HCT116 (cell line): ENCODE measurements at regions not wholly inside any gene's neighbourhood (a gene's known extent, or its start where the extent isn't known, plus 50 kb on each side); places are given as distances from the start of the nearest gene placed in this dataset.

Source experiments
- ATAC-seq: fragments of 200-7000 bp; cut with Tn5 transposase; 2 replicates; pipeline ENCODE4 v1.9.1; 2020; ENCODE audit warnings: mild to moderate bottlenecking, moderate library complexity
- BruUV-seq: library from RNA; stranded (reverse); fragments of 400-500 nt; replicated peaks from 2 replicates; lab custom pipeline; 2021; lab: Mats Ljungman, UMichigan
- CTCF ChIA-PET: fragments of 300-600 bp; sonication (Branson Sonifier 250); formaldehyde crosslinking; loops from one replicate; lab custom pipeline; 2021; ENCODE audit warnings: antibody characterized with exemption; lab: Charles Lee
- POLR2A ChIA-PET: fragments of 300-600, 350-600 bp; sonication (Branson Sonifier 250); formaldehyde crosslinking; loops from one replicate; lab custom pipeline; 2021; ENCODE audit warnings: antibody characterized with exemption; lab: Charles Lee
- RAD21 ChIA-PET, 2 experiments: fragments of 300-600 bp; sonication (Branson Sonifier 250); formaldehyde crosslinking; loops; one replicate each; lab custom pipeline; 2023; ENCODE audit warnings: low total read pairs in 2 of 2; ENCODE audit not compliant: uncharacterized antibody in 2 of 2, unreplicated experiment in 2 of 2, low non-redundant PET in 1 of 2; lab: Charles Lee
- DNase-seq: peaks from one replicate; pipeline ENCODE4 v3.0.0-alpha.2; 2010; ENCODE audit warnings: low read depth, low spot score
- H2AFZ ChIP-seq: fragments of 200-600 bp; shearing (Covaris generic), sonication (generic); 2 replicates; pipeline ENCODE4 v1.6.1; 2017; ENCODE audit warnings: low read depth, mixed run types, mixed read lengths, antibody characterized with exemption, low read length; ENCODE audit not compliant: poor library complexity, severe bottlenecking
- H3K27ac ChIP-seq: 2 replicates; pipeline ENCODE4 v1.5.1; 2012; ENCODE audit warnings: low read depth, low read length
- H3K27me3 ChIP-seq: fragments of 200-600 bp; sonication (generic); 2 replicates; pipeline ENCODE4 v1.6.1; 2016; ENCODE audit warnings: mixed run types, low read length, mixed read lengths; ENCODE audit not compliant: insufficient read depth
- H3K36me3 ChIP-seq, 2 experiments: fragments of 200-500 bp in 1 of 2; fragments of 200-600 bp in 1 of 2; sonication (Bioruptor generic) in 1 of 2; sonication (generic) in 1 of 2; 2 replicates each; pipeline versions ENCODE4 v1.5.1 to v1.6.1; 2014 to 2016; ENCODE audit warnings: low read length in 2 of 2, inconsistent platforms in 1 of 2, mixed read lengths in 1 of 2, mixed run types in 1 of 2; ENCODE audit not compliant: insufficient read depth in 2 of 2, control insufficient read depth in 1 of 2
- H3K4me1 ChIP-seq, 2 experiments: fragments of 200-600 bp in 1 of 2; sonication (generic) in 1 of 2; 2 replicates each; pipeline versions ENCODE4 v1.5.1 to v1.6.1; 2012 to 2017; ENCODE audit warnings: low read length in 2 of 2, inconsistent platforms in 1 of 2, mild to moderate bottlenecking in 1 of 2, mixed read lengths in 1 of 2, mixed run types in 1 of 2, moderate library complexity in 1 of 2; ENCODE audit not compliant: insufficient read depth in 2 of 2, control insufficient read depth in 1 of 2
- H3K4me2 ChIP-seq: fragments of 200-600 bp; sonication (generic); 2 replicates; pipeline ENCODE4 v1.6.1; 2017; ENCODE audit warnings: mixed run types, low read length, mixed read lengths
- H3K4me3 ChIP-seq, 2 experiments: fragments of 200-600 bp in 1 of 2; sonication (generic) in 1 of 2; replicated peaks in 1 of 2; 2 replicates each; pipeline ENCODE4 v1.5.1; 2011 to 2016; ENCODE audit warnings: low read length in 2 of 2, control low read depth in 1 of 2, low read depth in 1 of 2, mild to moderate bottlenecking in 1 of 2, mixed read lengths in 1 of 2, mixed run types in 1 of 2
- H3K79me2 ChIP-seq: fragments of 200-600 bp; sonication (generic); 2 replicates; pipeline ENCODE4 v1.6.1; 2017; ENCODE audit warnings: mild to moderate bottlenecking, mixed run types, low read length, moderate library complexity, mixed read lengths; ENCODE audit not compliant: insufficient read depth
- H3K9ac ChIP-seq: fragments of 200-600 bp; sonication (generic); 2 replicates; pipeline ENCODE4 v1.6.1; 2016; ENCODE audit warnings: low read length, mixed read lengths
- H3K9me2 ChIP-seq: fragments of 200-600 bp; sonication (generic), shearing (Covaris generic); 2 replicates; pipeline ENCODE4 v1.6.1; 2017; ENCODE audit warnings: mixed run types, mild to moderate bottlenecking, moderate library complexity; ENCODE audit not compliant: insufficient read depth
- H3K9me3 ChIP-seq, 2 experiments: fragments of 200-500 bp in 1 of 2; fragments of 200-600 bp in 1 of 2; sonication (Bioruptor generic) in 1 of 2; sonication (generic) in 1 of 2; 2 replicates each; pipeline ENCODE4 v1.6.1; 2014 to 2017; ENCODE audit warnings: low read length in 2 of 2, mixed read lengths in 2 of 2, inconsistent platforms in 1 of 2, low read depth in 1 of 2, mild to moderate bottlenecking in 1 of 2, mixed run types in 1 of 2, moderate library complexity in 1 of 2; ENCODE audit not compliant: control insufficient read depth in 1 of 2, insufficient read depth in 1 of 2
- H4K20me1 ChIP-seq: fragments of 200-600 bp; sonication (generic), shearing (Covaris generic); 2 replicates; pipeline ENCODE4 v1.6.1; 2017; ENCODE audit warnings: mixed run types, mild to moderate bottlenecking, moderate library complexity; ENCODE audit not compliant: insufficient read depth
- CBX3 ChIP-seq: IDR thresholded peaks from 2 replicates; pipeline ENCODE4 v1.6.1; 2012; ENCODE audit warnings: low read depth
- CTCF ChIP-seq, 3 experiments: fragments of 200-600 bp in 1 of 3; sonication (generic) in 1 of 3; IDR thresholded peaks in 2 of 3; conservative IDR thresholded peaks in 1 of 3; 2 replicates each; pipeline ENCODE4 v1.5.1; 2012 to 2017; ENCODE audit warnings: low read depth in 2 of 3, low read length in 2 of 3, antibody characterized with exemption in 1 of 3, borderline replicate concordance in 1 of 3, control low read depth in 1 of 3, mild to moderate bottlenecking in 1 of 3, mixed read lengths in 1 of 3, mixed run types in 1 of 3, moderate library complexity in 1 of 3; ENCODE audit not compliant: insufficient read depth in 1 of 3
- ELF1 ChIP-seq: IDR thresholded peaks from 2 replicates; pipeline ENCODE4 v1.6.1; 2012; ENCODE audit warnings: low read depth, borderline replicate concordance
- EZH2 ChIP-seq: fragments of 200-600 bp; sonication (generic); IDR thresholded peaks from 2 replicates; pipeline ENCODE4 v1.6.1; 2017; ENCODE audit warnings: antibody characterized with exemption, mixed run types
- FOSL1 ChIP-seq: IDR thresholded peaks from 2 replicates; pipeline ENCODE4 v1.6.1; 2012; ENCODE audit warnings: low read depth
- POLR2AphosphoS5 ChIP-seq: IDR thresholded peaks from 2 replicates; pipeline ENCODE4 v1.6.1; 2011; ENCODE audit warnings: mild to moderate bottlenecking, low read depth, low read length, moderate library complexity
- SP1 ChIP-seq: IDR thresholded peaks from 2 replicates; pipeline ENCODE4 v1.6.1; 2012; ENCODE audit warnings: low read depth
- SRF ChIP-seq: IDR thresholded peaks from 2 replicates; pipeline ENCODE4 v1.6.1; 2012; ENCODE audit warnings: low read depth
- TCF7L2 ChIP-seq: IDR thresholded peaks from 2 replicates; pipeline ENCODE4 v1.7.0; 2011; ENCODE audit warnings: borderline replicate concordance, inconsistent platforms; ENCODE audit not compliant: insufficient read depth, insufficient read length; ENCODE audit errors: extremely low read depth
- ZBTB33 ChIP-seq: IDR thresholded peaks from 2 replicates; pipeline ENCODE4 v1.6.1; 2011; ENCODE audit warnings: mild to moderate bottlenecking, low read length, moderate library complexity; ENCODE audit not compliant: insufficient replicate concordance; ENCODE audit errors: extremely low read depth
- ZNF274 ChIP-seq: fragments of 200-500 bp; sonication (Bioruptor generic); IDR thresholded peaks from 2 replicates; pipeline ENCODE4 v1.6.1; 2014; ENCODE audit warnings: mild to moderate bottlenecking, low read depth, low read length, inconsistent platforms
- intact Hi-C: fragments of 100-400 bp; cut with micrococcal nuclease; formaldehyde crosslinking; loops from 2 replicates; pipeline ENCODE4 v1.10.0; 2022
- TF ChIP-seq, protein P1 (sequence below): IDR thresholded peaks from 2 replicates; pipeline ENCODE4 v1.6.1; 2012

DNA sequence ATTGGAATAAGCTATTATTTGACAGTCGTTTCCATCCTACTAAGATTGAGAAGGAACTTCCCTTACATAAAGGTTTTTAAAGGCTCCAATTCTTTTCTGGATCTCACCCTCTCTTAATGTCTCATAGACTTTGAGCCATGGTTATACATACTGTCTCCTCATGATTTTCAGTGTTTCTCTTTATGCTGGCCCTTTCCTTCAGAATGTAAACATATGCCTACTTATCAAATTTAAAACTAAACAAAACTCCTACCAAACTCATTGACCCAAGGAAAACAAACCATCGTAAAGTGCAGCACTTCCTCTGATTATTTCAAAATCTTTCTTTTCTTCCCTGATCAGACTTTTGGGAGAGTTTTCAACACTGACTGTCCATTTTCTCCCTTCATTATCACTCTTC is 163.4 kb upstream of the DPYD start:
- Histone ChIP-seq H3K27me3 (no peaks in the 10 kb centered on the region), H3K9me2 (no peaks in the 10 kb centered on the region), H3K9ac (no peak overlapping the region), H3K79me2 (no peaks in the 10 kb centered on the region), H4K20me1 (no peaks in the 10 kb centered on the region), H2AFZ (peak overlapping the region; percentile 7), H3K9me3 (no peaks in the 10 kb centered on the region), H3K4me2 (no peak overlapping the region), H3K36me3 (no peaks in the 10 kb centered on the region), H3K4me1 (peaks cover 16 to 20% of the 10 kb centered on the region in 2 experiments), H3K27ac (no peak overlapping the region), H3K4me3 (no peak overlapping the region)
- CTCF ChIA-PET, result no interaction called here
- DNase-seq, result no peak
- no peak for ATAC-seq
- no TSS peak for BruUV-seq
- TF ChIP-seq, protein P1, sequence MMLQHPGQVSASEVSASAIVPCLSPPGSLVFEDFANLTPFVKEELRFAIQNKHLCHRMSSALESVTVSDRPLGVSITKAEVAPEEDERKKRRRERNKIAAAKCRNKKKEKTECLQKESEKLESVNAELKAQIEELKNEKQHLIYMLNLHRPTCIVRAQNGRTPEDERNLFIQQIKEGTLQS, result no peak
- no peak for TF ChIP-seq ZBTB33
- no peak for TF ChIP-seq SP1
- TF ChIP-seq SRF, result no peak
- TF ChIP-seq CBX3, result no peak
- TF ChIP-seq POLR2AphosphoS5, result no peak
- no peak for TF ChIP-seq TCF7L2
- TF ChIP-seq EZH2, result no peak
- no peak for TF ChIP-seq ELF1
- no peak for TF ChIP-seq FOSL1
- no peak for TF ChIP-seq CTCF (IDR thresholded peaks at IDR 0.05 in 2 of 3, conservative IDR thresholded peaks at IDR 0.05 in 1 of 3; ENCODE audit: borderline replicate concordance in 1 of 3, insufficient read depth in 1 of 3, low read depth in 2 of 3, low read length in 2 of 3)
- no peak for TF ChIP-seq ZNF274
- POLR2A ChIA-PET, result no interaction called here
- RAD21 ChIA-PET, result no interaction called here
- intact Hi-C loops, result no loop called here
